BJ (cell line): ENCODE measurements at regions not wholly inside any gene's neighbourhood (a gene's known extent, or its start where the extent isn't known, plus 50 kb on each side); places are given as distances from the start of the nearest gene placed in this dataset.

Experiments
- CTCF ChIA-PET: fragments of 350-600 bp; formaldehyde crosslinking; extraction: SDS; loops from one replicate; lab custom pipeline; 2021; ENCODE audit warnings: antibody characterized with exemption, inconsistent platforms; lab: Yijun Ruan, JAX
- POLR2A ChIA-PET: fragments of 300-600 bp; sonication (Branson Sonifier 250); formaldehyde crosslinking; extraction: SDS; loops from one replicate; lab custom pipeline; 2021; ENCODE audit warnings: antibody characterized with exemption; lab: Charles Lee
- DNase-seq: peaks from one replicate; pipeline ENCODE4 v3.0.0-alpha.2; 2011; ENCODE audit warnings: low read depth
- H3K27me3 ChIP-seq: 2 replicates; pipeline ENCODE4 v1.6.0; 2011; ENCODE audit warnings: low read length; ENCODE audit not compliant: control insufficient read depth, insufficient read depth
- H3K36me3 ChIP-seq: 2 replicates; pipeline ENCODE4 v1.5.1; 2011; ENCODE audit warnings: low read length; ENCODE audit not compliant: control insufficient read depth, insufficient read depth
- H3K4me3 ChIP-seq: 2 replicates; pipeline ENCODE4 v1.5.1; 2011; ENCODE audit warnings: low read depth, mild to moderate bottlenecking, control low read depth, low read length
- CTCF ChIP-seq: IDR thresholded peaks from 2 replicates; pipeline ENCODE4 v1.5.1; 2011; ENCODE audit warnings: low read depth, mild to moderate bottlenecking, control low read depth, inconsistent platforms, low read length, moderate library complexity; ENCODE audit not compliant: insufficient read depth

GRCh38 chr13:53126841-53127245, 98.2 kb downstream of the OLFM4 start:
- H3K36me3 ChIP-seq, result no peaks in the 10 kb centered on the region
- DNase-seq, result peak; percentile 7
- no peaks in the 10 kb centered on the region for H3K27me3 ChIP-seq
- TF ChIP-seq CTCF, result no peak
- ChIA-PET CTCF (interaction anchor here (1.3 kb wide), 1 partner anchor 158 kb away, joined by 4 read pairs; no protein-coding TSS in a partner anchor), POLR2A (no interaction called here)
- H3K4me3 ChIP-seq, result no peak overlapping the region

- CTCF ChIA-PET, result interaction anchor here (1.3 kb wide), 1 partner anchor 159 kb away, joined by 4 read pairs; no protein-coding TSS in a partner anchor
These were observed 98.8 kb downstream of the OLFM4 start for GRCh38 chr13:53127373-53127772.

DNA sequence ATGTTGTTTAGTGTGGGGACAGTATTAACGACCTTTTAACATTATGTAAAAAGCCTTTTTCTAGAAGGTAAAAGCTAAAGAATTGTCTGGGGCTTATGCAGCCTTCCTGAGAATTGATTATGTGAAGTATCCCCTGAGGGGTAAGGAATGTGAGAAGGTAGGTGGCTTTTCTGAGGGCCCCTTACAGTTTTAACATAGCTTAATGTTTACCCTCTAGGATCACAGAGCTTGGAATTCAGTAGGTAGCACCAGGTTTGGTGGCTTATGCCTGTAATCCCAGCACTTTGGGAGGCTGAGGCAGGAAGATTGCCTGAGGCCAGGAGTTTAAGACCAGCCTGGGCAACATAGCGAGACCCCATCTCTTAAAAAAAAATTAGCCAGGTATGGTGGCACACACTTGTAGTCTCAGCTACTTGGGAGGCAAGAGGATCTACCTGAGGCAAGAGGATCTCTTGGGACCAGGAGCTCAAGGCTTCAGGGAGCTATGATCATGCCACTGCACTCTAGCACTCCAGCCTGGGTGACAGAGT, 101.3 kb downstream of the OLFM4 start:
- TF ChIP-seq CTCF, result no peak
- Histone ChIP-seq H3K27me3 (no peaks in the 10 kb centered on the region), H3K36me3 (no peaks in the 10 kb centered on the region), H3K4me3 (no peak overlapping the region)
- CTCF ChIA-PET, result interaction anchor here (0.9 to 1.4 kb wide), 3 partner anchors 14 to 17 kb away, joined by 3 to 4 read pairs (median 3); no protein-coding TSS in a partner anchor
- DNase-seq, result no peak
- POLR2A ChIA-PET, result no interaction called here

More at GRCh38 chr13:53127373-53127772, 98.8 kb downstream of the OLFM4 start:
- no peak for TF ChIP-seq CTCF
- no peaks in the 10 kb centered on the region for H3K27me3 ChIP-seq
- POLR2A ChIA-PET, result no interaction called here
- no peak for DNase-seq
- H3K36me3 ChIP-seq, result no peaks in the 10 kb centered on the region
- H3K4me3 ChIP-seq, result no peak overlapping the region

DNA sequence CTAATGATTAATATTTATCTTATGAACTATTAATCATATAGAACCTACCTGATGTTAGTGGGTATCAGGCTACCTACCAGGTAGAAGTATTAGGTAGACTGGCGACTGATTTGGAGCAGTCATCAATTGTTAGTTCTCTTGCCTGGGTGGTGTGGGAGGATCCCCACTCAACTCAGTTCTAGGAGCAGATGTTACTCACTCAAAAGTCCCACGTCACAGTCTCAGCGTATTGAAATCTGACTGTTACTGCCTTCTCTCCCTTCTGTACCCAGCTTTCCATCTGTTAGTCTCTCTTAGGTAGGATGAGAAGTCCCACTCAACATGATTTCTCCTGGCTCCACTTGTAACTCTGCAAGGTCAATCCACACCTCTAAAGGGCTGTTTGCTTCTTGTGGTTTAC, 102.7 kb downstream of the OLFM4 start:
- CTCF ChIA-PET, result no interaction called here

GRCh38 chr13:53135301-53135700, 106.7 kb downstream of the OLFM4 start:
- POLR2A ChIA-PET, result no interaction called here
- CTCF ChIA-PET, result interaction anchor here (0.5 to 1.9 kb wide), 3 partner anchors 12 to 167 kb away, joined by 3 to 6 read pairs (median 3); no protein-coding TSS in a partner anchor
- H3K36me3 ChIP-seq, result no peaks in the 10 kb centered on the region
- TF ChIP-seq CTCF, result no peak
- no peak for DNase-seq
- no peaks in the 10 kb centered on the region for H3K27me3 ChIP-seq
- H3K4me3 ChIP-seq, result no peak overlapping the region

More for the DNA sequence above, 102.7 kb downstream of the OLFM4 start:
- Histone ChIP-seq H3K36me3 (no peaks in the 10 kb centered on the region), H3K27me3 (no peaks in the 10 kb centered on the region), H3K4me3 (no peak overlapping the region)
- POLR2A ChIA-PET, result no interaction called here
- DNase-seq, result no peak
- TF ChIP-seq CTCF, result no peak
